Nucleus accumbens (tissue), 56 donors: ENCODE measurements at regions not wholly inside any gene's neighbourhood (a gene's known extent, or its start where the extent isn't known, plus 50 kb on each side); places are given as distances from the start of the nearest gene placed in this dataset.
A peak's percentile ranks its signal among the peaks of the same experiment; 100 is the strongest.
"Not testable (repeated sequence)": the region's sequence is repeated elsewhere in the genome, so short reads cannot be mapped to it uniquely, and the experiment has no call there.

Experiments used
- DNase-seq, 56 donors: peaks; one replicate each; lab custom pipeline; 2025; lab: John Stamatoyannopoulos, UW

GRCh38 chr20:55449091-55449490, 556.2 kb downstream of the CBLN4 start:
- DNase-seq = no peak

GRCh38 chr20:55446301-55446700, 559.0 kb downstream of the CBLN4 start:
- no peak for DNase-seq

- no peak for DNase-seq
Observed at GRCh38 chr20:55439070-55439469, 566.2 kb downstream of the CBLN4 start.

GRCh38 chr20:55437798-55438415, 567.4 kb downstream of the CBLN4 start:
- DNase-seq = peak in 1 of 56 donors; percentile 2

DNA sequence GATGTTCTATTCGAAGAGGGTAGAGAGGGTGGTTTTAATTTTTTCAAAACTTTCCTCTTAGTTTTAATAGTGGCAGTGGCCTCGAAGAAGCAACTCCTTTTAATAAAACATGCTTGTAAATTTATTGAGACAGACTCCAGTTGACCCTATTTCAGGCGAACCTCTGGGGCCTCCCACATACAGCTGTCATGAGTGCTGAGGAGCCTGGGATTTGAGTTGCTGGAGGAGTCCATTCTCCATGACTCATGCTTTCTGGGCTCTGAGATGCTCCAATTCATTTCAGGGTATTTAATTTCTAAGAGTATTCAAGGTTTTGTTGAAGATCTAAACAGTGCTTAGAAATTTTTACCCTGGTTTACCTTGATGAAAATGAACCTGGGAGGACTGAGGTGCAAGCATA, 580.4 kb downstream of the CBLN4 start:
- no peak for DNase-seq

DNA sequence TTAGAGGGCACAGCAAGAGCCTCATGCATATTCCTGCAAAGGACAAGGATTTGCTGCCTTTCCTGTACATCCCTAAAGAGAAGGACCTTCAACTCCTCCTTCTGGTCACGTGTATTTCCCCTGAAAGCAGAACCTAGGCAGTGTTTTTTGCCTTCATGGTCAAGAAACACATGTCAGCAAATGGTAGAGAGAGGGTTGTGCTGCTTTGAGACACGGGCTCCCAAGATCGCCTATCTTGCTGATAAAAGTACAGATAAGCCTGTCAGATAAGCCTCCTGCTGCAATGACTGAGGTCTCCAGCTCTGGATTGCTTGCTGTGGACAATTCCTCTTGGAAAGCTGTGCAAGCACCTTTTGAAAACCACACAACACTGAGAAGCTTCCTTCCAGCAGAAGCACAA, 580.8 kb downstream of the CBLN4 start:
- no peak for DNase-seq

- no peak for DNase-seq
Observed at GRCh38 chr20:55417836-55418235, 587.5 kb downstream of the CBLN4 start.

GRCh38 chr20:55415567-55416142, 589.7 kb downstream of the CBLN4 start:
- no peak for DNase-seq

DNA sequence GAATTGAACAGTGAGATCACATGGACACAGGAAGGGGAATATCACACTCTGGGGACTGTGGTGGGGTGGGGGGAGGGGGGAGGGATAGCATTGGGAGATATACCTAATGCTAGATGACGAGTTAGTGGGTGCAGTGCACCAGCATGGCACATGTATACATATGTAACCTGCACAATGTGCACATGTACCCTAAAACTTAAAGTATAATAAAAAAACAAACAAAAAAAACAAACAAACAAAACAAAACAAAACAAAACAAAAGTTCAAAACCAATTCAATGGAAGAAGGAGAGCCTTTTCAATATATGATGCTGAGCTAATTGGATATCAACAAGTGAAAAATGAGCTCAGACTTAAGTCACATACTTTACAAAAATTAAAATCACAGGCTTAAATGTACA, 592.8 kb downstream of the CBLN4 start:
- not testable (repeated sequence) for DNase-seq

DNA sequence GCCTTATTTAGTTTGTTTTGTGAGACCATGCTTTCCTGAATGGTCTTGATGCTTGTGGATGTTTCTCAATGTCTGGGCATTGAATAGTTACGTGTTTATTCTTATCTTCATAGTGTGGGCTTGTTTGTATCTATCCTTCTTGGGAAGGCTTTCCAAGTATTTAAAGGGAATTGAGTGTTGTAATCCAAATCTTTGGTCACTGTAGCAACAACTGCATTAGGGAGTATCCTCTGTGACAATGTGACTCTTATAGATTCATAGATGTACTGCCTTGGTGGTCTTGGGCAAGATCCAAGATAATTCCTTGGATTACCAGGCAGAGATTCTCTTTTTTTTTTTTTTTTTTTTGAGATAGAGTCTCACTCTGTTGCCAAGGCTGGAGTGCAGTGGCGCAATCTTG, 598.4 kb downstream of the CBLN4 start:
- DNase-seq = no peak

GRCh38 chr20:55394592-55394991, 610.7 kb downstream of the CBLN4 start:
- no peak for DNase-seq

- no peak for DNase-seq
Observed at GRCh38 chr20:55390791-55391190, 614.5 kb downstream of the CBLN4 start.

GRCh38 chr20:55386686-55387085, 618.6 kb downstream of the CBLN4 start:
- DNase-seq = no peak

DNA sequence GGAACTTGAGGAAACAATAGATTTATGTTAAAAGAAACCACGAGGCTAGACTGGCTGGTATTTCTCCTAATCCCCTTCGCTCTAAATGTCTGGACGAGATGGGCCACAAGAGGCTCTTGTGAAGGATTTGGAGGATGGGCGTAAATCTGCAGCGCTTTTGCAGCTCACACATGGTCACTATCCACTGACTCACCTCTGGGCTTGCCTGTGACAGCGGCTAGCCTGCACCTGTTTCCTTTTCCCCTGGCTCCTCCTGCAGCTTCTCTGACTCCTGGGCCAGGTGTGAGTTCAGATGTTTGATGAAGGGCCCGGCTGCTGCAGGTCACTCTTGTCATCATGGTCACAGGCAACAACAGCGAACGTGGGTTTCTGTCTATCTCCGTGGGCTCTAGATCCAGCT, 629.4 kb downstream of the CBLN4 start:
- no peak for DNase-seq

- no peak for DNase-seq
Observed at GRCh38 chr20:55365745-55366144, 639.6 kb downstream of the CBLN4 start.

- DNase-seq = no peak
Observed at GRCh38 chr20:55360895-55361294, 644.4 kb downstream of the CBLN4 start.

- DNase-seq = no peak
Observed at GRCh38 chr20:55354720-55355119, 650.6 kb downstream of the CBLN4 start.

DNA sequence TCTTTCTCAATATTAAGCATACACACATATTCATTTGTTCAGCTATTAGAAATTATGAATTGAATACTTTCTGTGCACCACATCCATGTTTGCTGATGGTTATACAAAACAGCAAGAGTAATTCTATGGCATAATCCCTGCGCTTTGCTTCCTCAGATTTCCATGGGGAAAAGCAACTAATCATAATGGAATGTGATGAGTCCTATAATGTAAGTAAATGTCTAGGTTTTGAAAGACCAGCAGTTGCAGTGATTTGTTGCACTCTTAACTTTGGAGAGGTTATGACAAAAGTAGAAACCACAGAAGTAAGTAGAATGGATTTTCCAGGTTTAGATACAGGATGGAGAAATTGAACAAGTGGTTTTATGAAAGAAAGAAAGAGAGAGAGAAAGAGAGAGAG, 652.1 kb downstream of the CBLN4 start:
- DNase-seq = no peak

DNA sequence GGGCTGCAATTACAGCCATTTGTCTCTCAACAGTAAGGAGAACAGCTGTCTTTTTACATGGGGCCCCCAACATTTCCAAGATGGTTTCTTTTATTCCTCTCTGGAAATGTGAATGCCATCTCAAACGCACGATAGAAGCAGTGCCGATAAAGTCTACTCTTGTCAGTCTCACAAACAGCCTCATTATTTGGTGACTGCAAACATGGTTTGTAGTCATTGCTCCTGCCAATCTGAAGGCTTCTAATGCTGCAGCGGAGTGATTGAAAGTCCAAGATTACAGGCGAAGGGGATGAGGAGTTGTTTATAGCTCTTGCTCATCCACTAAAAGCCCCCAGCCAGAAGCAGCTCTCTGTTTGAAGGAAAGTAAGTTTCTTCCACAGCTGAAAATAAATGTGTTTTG, 657.1 kb downstream of the CBLN4 start:
- DNase-seq = no peak

DNA sequence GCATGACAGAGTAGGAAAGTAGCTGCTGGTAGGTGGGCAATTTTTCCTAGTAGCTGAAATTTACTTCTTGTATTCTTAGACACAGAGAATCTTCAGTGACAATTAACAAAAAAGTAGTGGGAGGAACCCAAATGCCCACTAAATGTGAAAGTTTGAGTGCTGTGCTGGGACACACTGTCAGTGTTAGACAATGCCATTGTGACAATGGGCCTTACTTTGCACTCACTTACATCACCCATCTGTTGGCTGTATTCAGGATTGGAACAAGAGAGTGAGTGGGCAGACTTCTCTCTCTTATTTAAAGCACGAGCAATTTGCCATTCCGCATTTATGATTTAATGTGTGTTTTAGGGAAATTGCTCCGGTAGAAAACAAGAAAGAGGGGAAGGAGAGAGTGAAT, 662.5 kb downstream of the CBLN4 start:
- no peak for DNase-seq

GRCh38 chr20:55333798-55334197, 671.5 kb downstream of the CBLN4 start:
- no peak for DNase-seq

DNA sequence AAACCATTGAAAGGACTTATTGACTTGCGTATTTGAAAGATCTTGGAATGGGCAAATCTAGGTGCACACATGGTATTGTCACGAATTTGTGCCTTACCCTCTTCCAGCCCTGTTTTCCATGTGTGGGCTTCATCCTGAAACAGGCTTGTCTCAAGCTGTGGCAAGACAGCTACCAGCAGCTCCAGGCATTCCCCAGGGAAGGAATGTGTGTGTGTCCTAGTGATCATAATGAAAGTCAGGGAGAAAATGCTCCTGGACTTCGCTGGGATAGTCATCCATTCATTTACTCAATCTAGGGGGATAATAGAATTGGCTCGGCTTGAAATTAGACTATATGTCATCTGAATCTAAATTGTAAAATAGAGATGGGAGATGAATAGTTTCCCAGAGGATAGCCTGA, 676.2 kb downstream of the CBLN4 start:
- DNase-seq = no peak

GRCh38 chr20:55322745-55323144, 682.6 kb downstream of the CBLN4 start:
- no peak for DNase-seq
